Neural cell (in vitro differentiated cells): ENCODE measurements at regions not wholly inside any gene's neighbourhood (a gene's known extent, or its start where the extent isn't known, plus 50 kb on each side); places are given as distances from the start of the nearest gene placed in this dataset.

ENCODE experiments used
- H2AFZ ChIP-seq: fragments of 200-600, 300-800 bp; sonication (generic), shearing (Covaris generic); 2 replicates; pipeline ENCODE4 v1.6.0; 2014; ENCODE audit warnings: low read depth, mild to moderate bottlenecking, antibody characterized with exemption, low read length, moderate library complexity
- H3F3A ChIP-seq: fragments of 200-600 bp; shearing (Covaris generic); 2 replicates; pipeline ENCODE4 v1.6.1; 2016; ENCODE audit warnings: mild to moderate bottlenecking, moderate library complexity, mixed read lengths, antibody characterized with exemption, low read length; ENCODE audit not compliant: insufficient read depth, poor library complexity, severe bottlenecking
- H3K27ac ChIP-seq: fragments of 200-600, 300-800 bp; sonication (generic), shearing (Covaris generic); 2 replicates; pipeline ENCODE4 v1.5.1; 2014; ENCODE audit warnings: mild to moderate bottlenecking, low read length, moderate library complexity
- H3K27me3 ChIP-seq: fragments of 300-800, 200-600 bp; sonication (generic), shearing (Covaris generic); 2 replicates; pipeline ENCODE4 v1.6.0; 2014; ENCODE audit warnings: mild to moderate bottlenecking, low read depth, low read length, moderate library complexity; ENCODE audit not compliant: insufficient read depth
- H3K36me3 ChIP-seq: fragments of 300-800, 200-600 bp; sonication (generic), shearing (Covaris generic); 2 replicates; pipeline ENCODE4 v1.5.1; 2014; ENCODE audit warnings: mild to moderate bottlenecking, antibody characterized with exemption, low read length, moderate library complexity; ENCODE audit not compliant: insufficient read depth
- H3K4me2 ChIP-seq: fragments of 300-800, 200-600 bp; sonication (generic), shearing (Covaris generic); 2 replicates; pipeline ENCODE4 v1.6.0; 2014; ENCODE audit warnings: mild to moderate bottlenecking, low read length
- H3K4me3 ChIP-seq: fragments of 300-800, 200-600 bp; sonication (generic), shearing (Covaris generic); 2 replicates; pipeline ENCODE4 v1.5.1; 2014; ENCODE audit warnings: mild to moderate bottlenecking, low read length, moderate library complexity
- H3K79me2 ChIP-seq: fragments of 200-600 bp; shearing (Covaris generic); replicated peaks from 2 replicates; pipeline ENCODE4 v1.6.0; 2014; ENCODE audit warnings: mild to moderate bottlenecking, low read length, moderate library complexity; ENCODE audit not compliant: insufficient read depth
- H3K9ac ChIP-seq: fragments of 300-800, 200-600 bp; sonication (generic), shearing (Covaris generic); 2 replicates; pipeline ENCODE4 v1.6.1; 2016; ENCODE audit warnings: mild to moderate bottlenecking, low read length, mixed read lengths
- H3K9me2 ChIP-seq: fragments of 200-600 bp; shearing (Covaris generic); 2 replicates; pipeline ENCODE4 v1.6.1; 2016; ENCODE audit warnings: mild to moderate bottlenecking, low read length, mixed read lengths; ENCODE audit not compliant: insufficient read depth
- H3K9me3 ChIP-seq: fragments of 200-600, 300-800 bp; sonication (generic), shearing (Covaris generic); 2 replicates; pipeline ENCODE4 v1.6.1; 2016; ENCODE audit warnings: mild to moderate bottlenecking, mixed run types, low read length, moderate library complexity, mixed read lengths
- H4K20me1 ChIP-seq: fragments of 200-600 bp; shearing (Covaris generic); 2 replicates; pipeline ENCODE4 v1.6.1; 2016; ENCODE audit warnings: mild to moderate bottlenecking, mixed run types; ENCODE audit not compliant: insufficient read depth
- EP300 ChIP-seq: fragments of 450-650 bp; conservative IDR thresholded peaks from 2 replicates; pipeline ENCODE4 v1.6.1; 2014; ENCODE audit warnings: antibody characterized with exemption, mild to moderate bottlenecking, moderate library complexity; ENCODE audit not compliant: poor library complexity, severe bottlenecking
- EZH2 ChIP-seq: fragments of 200-600, 300-800 bp; shearing (Covaris generic), sonication (generic); IDR thresholded peaks from 2 replicates; pipeline ENCODE4 v1.6.1; 2014; ENCODE audit warnings: antibody characterized with exemption, low read length, borderline replicate concordance, mild to moderate bottlenecking; ENCODE audit not compliant: insufficient read depth, poor library complexity, severe bottlenecking
- MXI1 ChIP-seq: fragments of 450-650 bp; conservative IDR thresholded peaks from 2 replicates; pipeline ENCODE4 v1.6.1; 2014; ENCODE audit warnings: antibody characterized with exemption, mild to moderate bottlenecking; ENCODE audit not compliant: poor library complexity, severe bottlenecking
- POLR2AphosphoS5 ChIP-seq: IDR thresholded peaks from 2 replicates; pipeline ENCODE4 v1.6.1; 2012
- RAD21 ChIP-seq: fragments of 450-650 bp; conservative IDR thresholded peaks from 2 replicates; pipeline ENCODE4 v1.6.1; 2014; ENCODE audit warnings: antibody characterized with exemption, mild to moderate bottlenecking, moderate library complexity
- SMC3 ChIP-seq: fragments of 450-650 bp; conservative IDR thresholded peaks from 2 replicates; pipeline ENCODE4 v1.6.1; 2014; ENCODE audit warnings: antibody characterized with exemption, mild to moderate bottlenecking, moderate library complexity; ENCODE audit not compliant: poor library complexity
- TAF1 ChIP-seq: IDR thresholded peaks from 2 replicates; pipeline ENCODE4 v1.6.1; 2012; ENCODE audit warnings: low read depth
- TF ChIP-seq, protein P1 (sequence below): fragments of 450-650 bp; IDR thresholded peaks from 2 replicates; pipeline ENCODE4 v1.5.1; 2014; ENCODE audit warnings: antibody characterized with exemption, mild to moderate bottlenecking, moderate library complexity; ENCODE audit not compliant: poor library complexity, severe bottlenecking
- TF ChIP-seq, protein P2 (sequence below): IDR thresholded peaks from 2 replicates; pipeline ENCODE4 v1.6.1; 2012; ENCODE audit warnings: borderline replicate concordance

DNA sequence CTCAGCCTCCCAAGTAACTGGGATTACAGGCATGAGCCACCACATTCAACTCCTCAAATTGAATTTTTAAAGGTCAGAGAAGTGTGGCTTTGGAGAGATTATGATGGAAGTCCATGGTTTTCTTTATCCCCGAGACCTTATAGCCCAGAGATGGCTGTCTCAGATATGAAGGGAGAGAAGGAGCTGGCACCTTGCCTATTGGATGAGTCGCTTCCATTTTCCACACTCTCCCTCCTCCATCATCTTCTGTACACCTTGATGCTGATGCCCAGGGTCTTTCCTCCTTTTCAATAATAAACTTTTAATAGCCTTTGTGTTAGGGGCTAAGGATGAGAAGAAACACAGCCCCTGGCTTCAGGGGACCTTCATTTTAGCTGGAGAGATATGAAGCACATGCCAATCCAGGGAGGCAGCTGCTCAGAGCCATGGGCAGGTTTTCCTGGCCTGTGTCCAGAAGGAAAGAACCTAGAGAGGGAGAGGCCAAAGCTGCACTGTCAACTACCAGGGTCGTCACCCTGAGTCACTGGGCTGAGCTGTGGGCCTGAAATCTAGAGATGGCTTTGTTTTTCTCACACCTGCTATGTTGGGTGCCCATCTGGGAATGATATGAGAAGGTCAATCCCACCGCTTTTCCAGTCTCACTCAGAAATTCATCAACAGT is 146.0 kb upstream of the SERTAD2 start:
- TF ChIP-seq, protein P1, sequence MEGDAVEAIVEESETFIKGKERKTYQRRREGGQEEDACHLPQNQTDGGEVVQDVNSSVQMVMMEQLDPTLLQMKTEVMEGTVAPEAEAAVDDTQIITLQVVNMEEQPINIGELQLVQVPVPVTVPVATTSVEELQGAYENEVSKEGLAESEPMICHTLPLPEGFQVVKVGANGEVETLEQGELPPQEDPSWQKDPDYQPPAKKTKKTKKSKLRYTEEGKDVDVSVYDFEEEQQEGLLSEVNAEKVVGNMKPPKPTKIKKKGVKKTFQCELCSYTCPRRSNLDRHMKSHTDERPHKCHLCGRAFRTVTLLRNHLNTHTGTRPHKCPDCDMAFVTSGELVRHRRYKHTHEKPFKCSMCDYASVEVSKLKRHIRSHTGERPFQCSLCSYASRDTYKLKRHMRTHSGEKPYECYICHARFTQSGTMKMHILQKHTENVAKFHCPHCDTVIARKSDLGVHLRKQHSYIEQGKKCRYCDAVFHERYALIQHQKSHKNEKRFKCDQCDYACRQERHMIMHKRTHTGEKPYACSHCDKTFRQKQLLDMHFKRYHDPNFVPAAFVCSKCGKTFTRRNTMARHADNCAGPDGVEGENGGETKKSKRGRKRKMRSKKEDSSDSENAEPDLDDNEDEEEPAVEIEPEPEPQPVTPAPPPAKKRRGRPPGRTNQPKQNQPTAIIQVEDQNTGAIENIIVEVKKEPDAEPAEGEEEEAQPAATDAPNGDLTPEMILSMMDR, result no peak
- TF ChIP-seq POLR2AphosphoS5 (no peak), EP300 (no peak), SMC3 (no peak), RAD21 (no peak), EZH2 (no peak), MXI1 (no peak), TAF1 (no peak)
- TF ChIP-seq, protein P2, sequence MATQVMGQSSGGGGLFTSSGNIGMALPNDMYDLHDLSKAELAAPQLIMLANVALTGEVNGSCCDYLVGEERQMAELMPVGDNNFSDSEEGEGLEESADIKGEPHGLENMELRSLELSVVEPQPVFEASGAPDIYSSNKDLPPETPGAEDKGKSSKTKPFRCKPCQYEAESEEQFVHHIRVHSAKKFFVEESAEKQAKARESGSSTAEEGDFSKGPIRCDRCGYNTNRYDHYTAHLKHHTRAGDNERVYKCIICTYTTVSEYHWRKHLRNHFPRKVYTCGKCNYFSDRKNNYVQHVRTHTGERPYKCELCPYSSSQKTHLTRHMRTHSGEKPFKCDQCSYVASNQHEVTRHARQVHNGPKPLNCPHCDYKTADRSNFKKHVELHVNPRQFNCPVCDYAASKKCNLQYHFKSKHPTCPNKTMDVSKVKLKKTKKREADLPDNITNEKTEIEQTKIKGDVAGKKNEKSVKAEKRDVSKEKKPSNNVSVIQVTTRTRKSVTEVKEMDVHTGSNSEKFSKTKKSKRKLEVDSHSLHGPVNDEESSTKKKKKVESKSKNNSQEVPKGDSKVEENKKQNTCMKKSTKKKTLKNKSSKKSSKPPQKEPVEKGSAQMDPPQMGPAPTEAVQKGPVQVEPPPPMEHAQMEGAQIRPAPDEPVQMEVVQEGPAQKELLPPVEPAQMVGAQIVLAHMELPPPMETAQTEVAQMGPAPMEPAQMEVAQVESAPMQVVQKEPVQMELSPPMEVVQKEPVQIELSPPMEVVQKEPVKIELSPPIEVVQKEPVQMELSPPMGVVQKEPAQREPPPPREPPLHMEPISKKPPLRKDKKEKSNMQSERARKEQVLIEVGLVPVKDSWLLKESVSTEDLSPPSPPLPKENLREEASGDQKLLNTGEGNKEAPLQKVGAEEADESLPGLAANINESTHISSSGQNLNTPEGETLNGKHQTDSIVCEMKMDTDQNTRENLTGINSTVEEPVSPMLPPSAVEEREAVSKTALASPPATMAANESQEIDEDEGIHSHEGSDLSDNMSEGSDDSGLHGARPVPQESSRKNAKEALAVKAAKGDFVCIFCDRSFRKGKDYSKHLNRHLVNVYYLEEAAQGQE, result no peak

DNA sequence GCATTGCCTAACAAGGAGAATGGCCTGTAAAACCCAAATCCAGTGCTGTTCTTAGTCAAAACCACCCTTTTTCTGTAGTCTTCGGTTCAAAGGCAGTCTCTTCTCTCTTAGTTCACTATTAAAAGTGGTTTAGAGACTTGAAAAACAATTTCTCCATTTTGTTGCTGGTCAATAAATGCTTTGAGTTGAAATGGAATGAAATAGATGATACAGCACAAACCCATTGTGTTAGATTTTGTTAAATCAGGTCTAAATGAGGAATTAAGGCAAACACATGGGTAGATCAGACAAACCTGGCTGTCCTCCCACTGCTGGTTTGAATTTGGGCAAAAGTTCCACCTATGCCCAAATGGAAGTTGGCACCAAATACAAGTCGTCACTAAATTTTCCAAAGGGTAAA is 150.1 kb upstream of the SERTAD2 start:
- no peak overlapping the region for H3K27ac ChIP-seq
- H3K9ac ChIP-seq, result no peak overlapping the region
- H3K4me2 ChIP-seq, result no peak overlapping the region
- H2AFZ ChIP-seq, result no peak overlapping the region
- no peaks in the 10 kb centered on the region for H3K27me3 ChIP-seq
- no peaks in the 10 kb centered on the region for H3K9me2 ChIP-seq
- H3K9me3 ChIP-seq, result no peaks in the 10 kb centered on the region
- TF ChIP-seq, protein P2, result no peak
- no peak for TF ChIP-seq MXI1
- TF ChIP-seq TAF1, result no peak
- no peak for TF ChIP-seq SMC3
- TF ChIP-seq, protein P1, result no peak
- no peak for TF ChIP-seq POLR2AphosphoS5
- no peak for TF ChIP-seq EZH2
- TF ChIP-seq RAD21, result no peak
- TF ChIP-seq EP300, result no peak
- H3F3A ChIP-seq, result no peaks in the 10 kb centered on the region
- no peaks in the 10 kb centered on the region for H3K36me3 ChIP-seq
- no peak overlapping the region for H3K4me3 ChIP-seq
- H3K79me2 ChIP-seq, result no peaks in the 10 kb centered on the region
- H4K20me1 ChIP-seq, result no peaks in the 10 kb centered on the region

More for the DNA sequence above, 146.0 kb upstream of the SERTAD2 start:
- Histone ChIP-seq H3K4me3 (no peak overlapping the region), H3K9me3 (no peaks in the 10 kb centered on the region), H2AFZ (no peak overlapping the region), H3K36me3 (no peaks in the 10 kb centered on the region), H3K9me2 (no peaks in the 10 kb centered on the region), H3K27me3 (no peaks in the 10 kb centered on the region), H3K27ac (no peak overlapping the region), H3K79me2 (no peaks in the 10 kb centered on the region), H4K20me1 (no peaks in the 10 kb centered on the region), H3K4me2 (no peak overlapping the region), H3F3A (no peaks in the 10 kb centered on the region), H3K9ac (no peak overlapping the region)
